NCI-H82 treated with DMSO at 0.1 percent for 48 hours (cell line): ENCODE measurements at regions not wholly inside any gene's neighbourhood (a gene's known extent, or its start where the extent isn't known, plus 50 kb on each side); places are given as distances from the start of the nearest gene placed in this dataset.

Source experiments
- DNase-seq: peaks from one replicate; lab custom pipeline; 2025; ENCODE audit not compliant: unreplicated experiment; lab: John Stamatoyannopoulos, UW

DNA sequence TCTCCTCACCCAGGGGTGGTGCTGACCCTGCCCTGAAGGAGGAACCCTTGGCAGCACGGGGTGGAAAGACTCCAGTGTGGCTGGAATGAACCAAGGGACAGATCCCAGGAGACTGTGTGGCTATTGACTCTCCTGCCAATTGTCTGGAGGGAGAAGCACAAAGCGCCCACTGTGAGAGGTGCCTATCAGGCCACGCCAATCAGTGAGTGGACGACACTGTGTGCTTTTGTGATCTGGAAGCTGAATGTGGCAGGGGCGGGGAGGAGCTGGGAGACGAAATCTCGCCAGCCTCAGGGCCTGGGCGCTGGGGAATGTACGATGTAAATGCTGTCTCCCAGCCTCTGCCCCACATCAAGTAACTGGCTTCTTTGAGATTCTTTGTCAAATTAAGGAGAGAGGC is 167.1 kb downstream of the ZBTB18 start:
- no peak for DNase-seq

- no peak for DNase-seq
These were observed 168.1 kb downstream of the ZBTB18 start for GRCh38 chr1:244219149-244219548.

GRCh38 chr1:244219802-244220201 is 168.7 kb downstream of the ZBTB18 start:
- no peak for DNase-seq

GRCh38 chr1:244220410-244220809 is 169.3 kb downstream of the ZBTB18 start:
- no peak for DNase-seq

DNA sequence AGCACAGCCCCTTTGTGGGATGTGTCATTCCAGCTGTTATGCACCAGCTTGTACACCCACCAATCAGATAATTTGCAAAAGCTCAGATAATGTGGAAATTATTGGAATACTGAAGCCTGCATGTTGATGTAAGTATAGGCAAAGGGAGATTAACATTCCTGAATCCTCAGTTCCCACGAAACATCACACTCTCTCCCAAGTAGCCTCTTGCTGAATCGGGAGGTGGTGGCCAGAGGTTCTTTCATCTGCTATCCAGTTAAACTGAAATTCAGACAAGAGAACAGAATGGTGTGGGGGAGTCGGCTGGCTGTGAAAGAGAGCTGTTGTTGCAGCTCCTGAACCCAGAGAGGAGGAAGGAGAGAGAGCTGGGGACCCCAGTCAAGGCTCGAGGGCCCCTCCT is 170.9 kb downstream of the ZBTB18 start:
- DNase-seq, result no peak

DNA sequence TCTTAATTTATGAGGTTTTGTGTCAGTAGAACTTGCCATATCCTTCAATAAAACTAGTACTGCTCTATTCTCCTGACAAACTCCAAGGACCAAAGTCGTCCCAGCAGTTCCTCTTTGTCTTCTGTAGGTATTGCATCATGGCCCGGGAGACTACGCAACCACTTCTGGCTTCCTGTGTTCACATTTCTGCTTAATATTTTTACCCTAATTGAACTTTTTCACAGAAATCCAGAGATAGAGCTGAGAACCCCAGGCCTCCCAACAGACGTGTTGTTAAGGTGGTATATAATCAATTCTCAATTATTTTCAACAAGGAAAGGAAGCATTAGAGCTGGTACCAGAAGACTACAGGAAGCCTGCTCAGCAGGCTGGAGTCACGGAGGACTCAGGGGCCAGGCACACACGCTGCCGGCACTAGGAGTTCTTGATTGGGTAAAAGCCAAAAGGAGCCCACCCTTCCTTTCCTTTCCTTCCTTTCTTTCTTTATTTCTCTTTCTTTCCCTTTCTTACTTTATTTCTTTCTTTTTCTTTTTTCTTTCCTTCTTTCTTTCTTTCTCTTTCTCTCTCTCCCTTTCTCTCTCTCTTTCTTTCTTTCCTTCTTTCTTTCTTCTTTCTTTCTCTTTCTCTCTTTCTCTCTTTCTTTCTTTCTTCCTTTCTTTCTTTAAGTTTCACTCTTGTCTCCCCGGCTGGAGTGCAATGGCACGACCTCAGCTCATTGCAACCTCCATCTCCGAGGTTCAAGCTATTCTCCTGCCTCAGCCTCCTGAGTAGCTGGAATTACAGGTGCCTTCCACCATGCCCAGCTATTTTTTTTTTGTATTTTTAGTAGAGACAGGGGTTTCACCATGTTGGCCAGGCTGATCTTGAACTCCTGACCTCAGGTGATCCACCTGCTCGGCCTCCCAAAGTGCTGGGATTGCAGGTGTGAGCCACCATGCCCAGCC is 173.7 kb downstream of the ZBTB18 start:
- DNase-seq, result no peak

DNA sequence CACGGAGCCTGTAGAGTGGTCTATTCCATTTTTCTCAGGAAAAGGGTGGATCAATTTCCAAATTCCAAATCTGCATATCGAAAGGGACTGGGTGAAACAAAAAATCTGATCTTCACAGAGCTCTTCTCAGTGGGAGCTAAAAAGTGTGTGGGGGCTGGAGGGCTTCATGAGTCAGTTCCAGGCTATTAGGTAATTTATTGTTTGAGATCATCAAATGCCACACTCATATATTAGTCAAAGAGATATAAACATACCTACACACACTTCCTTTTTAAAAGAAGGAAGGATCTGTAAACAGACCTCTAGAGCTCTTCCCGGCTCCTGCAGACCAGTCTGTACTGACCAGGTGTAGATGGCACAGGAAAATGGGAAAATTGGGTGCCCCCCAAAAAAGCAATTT is 175.4 kb downstream of the ZBTB18 start:
- no peak for DNase-seq

- no peak for DNase-seq
These were observed 179.4 kb downstream of the ZBTB18 start for GRCh38 chr1:244230470-244230869.

DNA sequence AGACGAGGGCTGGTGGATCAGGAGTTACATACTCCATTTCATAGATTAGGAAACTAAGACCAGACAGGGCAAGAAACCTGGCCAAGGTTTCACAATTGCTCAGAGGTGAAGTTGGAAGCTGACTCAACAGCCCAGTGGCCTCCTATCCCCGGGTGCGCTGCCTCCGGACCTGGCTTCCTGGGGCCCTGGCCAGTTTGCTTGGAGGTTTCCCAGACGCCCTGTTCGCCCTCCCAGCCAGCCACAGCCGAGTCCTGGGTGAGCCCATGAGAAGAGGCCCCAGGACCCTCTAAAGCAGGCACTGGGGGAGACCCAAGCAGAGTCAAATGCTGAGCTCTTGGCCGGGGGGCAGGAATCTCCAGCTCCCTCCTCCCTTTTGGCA is 180.1 kb downstream of the ZBTB18 start:
- DNase-seq, result no peak

- no peak for DNase-seq
These were observed 180.7 kb downstream of the ZBTB18 start for GRCh38 chr1:244231572-244232315.

- DNase-seq, result no peak
These were observed 183.0 kb downstream of the ZBTB18 start for GRCh38 chr1:244234009-244234643.

DNA sequence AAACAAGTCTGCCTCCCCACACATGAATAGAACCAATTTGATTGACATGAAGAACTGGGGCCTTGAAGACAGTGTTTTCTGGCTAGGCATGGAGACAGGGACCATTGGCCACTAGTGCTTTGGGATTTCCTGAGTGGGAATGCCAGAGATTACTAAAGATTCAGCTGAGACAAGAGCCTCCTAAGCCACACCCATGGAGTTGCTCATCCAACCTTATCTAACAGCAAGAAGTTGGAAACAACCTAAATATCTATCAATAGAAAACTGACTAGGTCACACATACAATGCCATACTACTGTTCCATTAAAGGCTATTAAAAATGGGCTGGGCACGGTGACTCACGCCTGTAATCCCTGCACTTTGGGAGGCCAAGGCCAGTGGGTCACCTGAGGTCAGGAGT is 184.1 kb downstream of the ZBTB18 start:
- no peak for DNase-seq

GRCh38 chr1:244236101-244236500 is 185.0 kb downstream of the ZBTB18 start:
- DNase-seq, result no peak

- no peak for DNase-seq
These were observed 185.6 kb downstream of the ZBTB18 start for GRCh38 chr1:244236721-244237120.

- DNase-seq, result no peak
These were observed 186.4 kb downstream of the ZBTB18 start for GRCh38 chr1:244237445-244237844.

DNA sequence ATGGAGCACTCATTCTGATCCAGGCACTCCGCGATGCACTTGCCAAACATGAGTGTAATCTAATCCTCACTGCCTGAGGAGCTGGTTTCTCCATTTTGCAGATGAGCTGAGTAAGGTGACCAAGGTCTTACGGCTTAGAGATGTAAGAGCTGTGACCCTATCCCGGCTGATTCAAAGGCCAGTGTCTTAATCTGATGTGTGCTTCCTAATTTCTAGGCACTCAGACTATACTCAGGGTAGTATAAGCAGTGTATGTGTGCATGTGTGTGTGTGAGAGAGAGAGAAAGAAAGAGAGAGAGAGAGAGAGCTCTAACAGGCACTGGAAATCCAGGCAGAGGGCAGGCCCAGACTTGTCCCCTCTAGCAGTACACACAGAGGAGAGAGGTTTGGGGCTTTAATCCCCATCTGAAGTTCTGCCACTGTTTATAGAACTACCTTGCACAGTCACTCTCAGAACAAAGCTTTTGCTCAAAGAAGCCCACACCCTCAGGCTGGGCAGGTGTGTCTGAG is 188.2 kb downstream of the ZBTB18 start:
- no peak for DNase-seq

DNA sequence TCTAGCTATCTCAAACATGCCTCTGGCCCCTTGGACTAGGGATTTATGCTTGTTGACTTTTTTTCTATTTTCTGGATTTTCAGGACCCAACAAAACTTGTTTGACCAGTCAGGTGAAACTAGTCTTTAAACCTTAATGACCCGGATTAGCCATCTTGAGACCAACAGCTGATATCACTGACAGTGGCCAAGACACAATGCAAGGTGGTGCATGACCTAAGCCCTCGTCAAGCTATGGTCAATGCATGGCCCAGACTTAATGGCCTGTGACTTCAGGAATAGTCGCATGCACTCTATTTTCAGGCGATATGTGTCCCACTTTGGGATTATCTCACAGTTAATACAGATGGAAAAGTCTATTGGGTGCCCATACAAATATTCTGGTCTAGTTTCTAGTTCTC is 190.4 kb downstream of the ZBTB18 start:
- no peak for DNase-seq

GRCh38 chr1:244242446-244242845 is 191.4 kb downstream of the ZBTB18 start:
- DNase-seq, result no peak

DNA sequence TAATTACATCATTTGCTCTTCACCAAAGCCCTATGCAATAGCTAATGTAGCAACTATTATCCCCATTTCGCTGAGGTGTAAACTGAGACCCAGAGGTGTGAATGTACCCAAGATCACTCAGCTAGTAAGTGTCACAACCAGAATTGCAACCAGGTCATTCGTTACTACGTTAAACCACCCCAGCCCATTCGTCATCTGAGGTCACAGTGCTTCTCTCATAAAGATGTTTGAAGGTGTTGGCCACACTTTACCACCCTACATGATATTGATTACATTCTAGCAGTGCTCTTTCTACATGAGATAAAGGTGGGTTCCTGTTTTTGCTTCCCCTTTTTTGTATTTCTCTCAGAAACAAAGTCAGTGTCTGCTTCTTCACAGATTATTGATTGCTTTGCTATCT is 195.3 kb downstream of the ZBTB18 start:
- no peak for DNase-seq

DNA sequence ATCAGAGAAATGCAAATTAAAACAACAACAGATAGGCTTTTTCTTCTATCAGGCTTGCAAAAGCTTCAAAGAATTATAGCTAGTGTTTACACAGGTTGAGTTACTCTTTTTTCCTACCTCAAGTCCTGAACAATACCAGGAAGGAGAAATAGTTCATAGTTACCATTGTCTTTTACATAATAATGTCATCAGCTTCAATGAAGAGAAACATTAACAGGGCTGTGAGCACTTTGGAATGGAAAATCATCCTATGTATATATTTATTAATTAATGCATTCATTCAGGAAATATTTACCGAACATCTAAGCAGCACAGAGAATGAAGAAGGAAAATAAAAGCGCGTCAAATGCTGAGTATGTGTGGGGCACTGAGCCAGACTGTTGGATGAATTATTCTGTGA is 197.3 kb downstream of the ZBTB18 start:
- DNase-seq, result no peak

- no peak for DNase-seq
These were observed 199.5 kb downstream of the ADSS2 start for GRCh38 chr1:244252211-244252610.

DNA sequence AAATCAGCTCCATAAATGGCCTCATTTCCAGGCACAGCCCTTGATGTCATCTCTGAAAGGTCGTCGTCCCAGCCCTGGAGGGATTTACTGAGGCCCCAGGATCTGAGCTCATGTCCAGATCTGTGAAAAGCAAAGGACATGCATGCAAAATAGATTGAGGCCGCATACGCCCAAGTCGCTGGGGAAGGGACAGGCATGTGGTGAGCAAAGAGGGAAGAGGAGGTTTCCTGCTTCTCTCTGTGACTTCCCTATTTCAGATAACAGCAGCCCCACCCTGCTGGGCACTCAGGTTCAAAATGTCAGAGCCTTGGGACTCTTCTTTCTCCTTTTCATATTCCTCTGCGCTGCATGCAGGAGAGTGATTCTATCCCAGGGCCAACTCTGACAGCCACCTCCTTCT is 197.2 kb downstream of the ADSS2 start:
- no peak for DNase-seq
